Stimulated activated CD8-positive, alpha-beta memory T cell treated with anti-CD3 and anti-CD28 coated beads, Interleukin-12 subunit alpha, Interleukin-12 subunit beta, amount 100 ng/mL, for 24 hours (primary cell): ENCODE measurements at regions not wholly inside any gene's neighbourhood (a gene's known extent, or its start where the extent isn't known, plus 50 kb on each side); places are given as distances from the start of the nearest gene placed in this dataset.
"Not testable (repeated sequence)": the region's sequence is repeated elsewhere in the genome, so short reads cannot be mapped to it uniquely, and the experiment has no call there.

Source experiments
- DNase-seq: peaks from one replicate; pipeline ENCODE4 v3.0.0-alpha.2; 2020; ENCODE audit errors: extremely low read depth

DNA sequence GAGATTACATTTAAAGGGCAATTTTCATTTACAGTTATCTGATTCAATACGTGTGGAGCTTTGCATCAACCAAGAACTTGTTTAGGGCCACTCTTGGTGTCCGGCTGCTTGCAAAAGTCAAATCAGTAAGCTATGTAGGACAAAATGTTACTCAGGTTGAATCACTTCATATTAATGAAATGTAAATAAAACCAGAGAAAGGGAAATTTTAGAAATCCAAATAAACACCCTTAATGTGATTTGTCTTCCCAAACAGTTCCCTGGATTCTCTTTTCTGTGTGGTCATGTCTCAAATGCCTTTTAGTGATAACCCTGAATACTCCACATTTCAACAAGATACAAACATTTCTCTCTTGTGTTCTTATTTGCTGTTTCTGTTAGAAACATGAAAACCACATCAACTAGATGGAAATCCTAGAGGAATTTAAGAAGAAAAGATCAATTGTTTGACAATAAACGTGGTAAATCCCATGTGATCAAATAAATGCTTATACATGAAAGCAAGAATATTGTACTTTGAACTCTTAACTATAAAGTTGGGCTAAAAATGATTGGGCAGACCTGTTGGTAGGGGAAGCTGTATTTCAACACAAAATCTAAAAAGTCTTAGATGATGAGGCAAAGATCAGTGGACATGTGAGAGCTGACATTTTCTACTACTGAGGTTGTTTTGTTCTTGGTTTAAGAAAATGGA is 101.3 kb downstream of the CDC42EP3 start:
- DNase-seq, result no peak

- no peak for DNase-seq
Observed at GRCh38 chr2:37570773-37571586, 100.5 kb downstream of the CDC42EP3 start.

DNA sequence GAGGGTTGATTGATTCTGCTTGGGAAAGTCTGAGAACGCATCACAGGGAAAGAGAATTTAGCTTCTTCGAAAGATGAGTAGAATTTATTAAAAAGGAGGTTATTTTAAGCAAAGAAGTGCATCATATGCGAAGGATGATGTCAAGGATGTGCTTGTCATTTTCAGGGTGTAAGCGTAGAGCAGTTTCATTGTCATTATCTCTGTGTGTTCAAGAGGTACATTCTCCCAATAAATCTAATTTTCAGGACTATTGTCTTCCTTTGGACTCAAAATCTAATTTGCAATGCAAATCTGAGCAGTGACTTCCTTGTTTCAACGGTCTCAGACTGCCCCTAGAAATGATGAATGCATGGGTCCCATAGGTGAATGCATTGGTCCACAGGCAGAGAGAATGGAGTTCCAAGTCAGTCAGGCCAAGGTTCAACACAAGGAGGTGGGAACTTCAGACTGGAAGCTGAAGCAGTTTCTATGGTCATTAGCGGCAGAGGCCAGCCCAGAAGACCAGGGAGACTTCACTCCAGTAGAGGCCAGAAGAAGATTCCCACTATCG is 99.8 kb downstream of the CDC42EP3 start:
- no peak for DNase-seq

DNA sequence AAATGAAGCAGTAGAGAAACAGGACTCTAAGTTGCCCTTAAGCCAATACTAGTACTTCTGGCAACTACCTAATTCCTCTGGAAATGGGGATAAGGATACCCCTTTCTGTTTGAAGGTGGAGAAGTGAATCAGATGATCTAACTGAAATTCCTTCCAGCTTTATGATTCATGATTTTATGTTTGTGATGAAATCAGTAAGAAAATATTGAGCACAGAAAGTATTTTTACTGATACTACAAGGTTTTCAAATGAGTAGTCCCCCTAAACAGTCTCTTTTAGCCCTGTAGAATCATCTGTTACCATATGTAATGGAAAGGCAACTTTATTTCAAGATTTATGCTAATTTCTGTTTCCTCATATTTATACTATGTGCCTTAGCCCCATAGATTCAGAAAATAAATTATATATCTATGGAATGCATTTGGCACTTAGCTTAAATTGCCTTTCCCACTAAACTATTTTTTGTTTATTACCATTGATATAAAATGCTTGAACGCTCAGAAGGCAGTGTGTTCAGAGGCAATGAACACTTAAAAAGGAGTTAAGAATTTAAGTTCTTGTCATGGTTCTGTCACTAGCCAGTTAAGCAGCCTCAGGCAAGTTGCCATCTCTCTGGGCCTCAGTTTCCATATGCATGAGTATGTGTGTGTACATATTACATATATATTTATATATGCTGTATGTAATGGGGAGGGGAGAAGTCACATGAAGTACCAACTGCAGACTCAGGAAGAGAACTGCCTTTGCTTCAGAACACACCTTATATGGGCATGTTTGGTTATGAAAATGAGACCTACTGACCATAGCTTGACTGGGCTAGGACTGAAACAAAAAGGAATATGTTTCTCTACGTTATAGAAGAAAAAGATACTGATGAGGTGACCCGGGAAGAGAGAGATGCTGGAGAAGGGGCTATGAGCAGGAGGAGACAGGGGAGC is 97.7 kb downstream of the CDC42EP3 start:
- no peak for DNase-seq

GRCh38 chr2:37575780-37576179 is 95.7 kb downstream of the CDC42EP3 start:
- no peak for DNase-seq

DNA sequence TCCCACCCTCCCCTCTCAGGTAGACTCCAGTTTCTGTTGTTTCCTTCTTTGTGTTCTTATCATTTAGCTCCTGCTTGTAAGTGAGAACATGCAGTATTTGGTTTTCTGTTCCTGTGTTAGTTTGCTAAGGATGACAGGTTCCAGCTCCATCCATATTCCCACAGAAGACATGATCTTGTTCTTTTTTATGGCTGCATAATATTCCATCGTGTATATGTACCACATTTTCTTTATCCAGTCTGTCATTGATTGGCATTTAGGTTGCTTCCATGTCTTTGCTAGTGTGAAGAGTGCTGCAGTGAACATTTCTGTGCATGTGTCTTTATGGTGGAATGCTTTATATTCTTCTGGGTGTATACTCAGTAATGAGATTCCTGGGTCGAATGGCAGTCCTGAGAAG is 95.2 kb downstream of the CDC42EP3 start:
- DNase-seq, result not testable (repeated sequence)

GRCh38 chr2:37576831-37577230 is 94.6 kb downstream of the CDC42EP3 start:
- no peak for DNase-seq

GRCh38 chr2:37579192-37579713 is 92.2 kb downstream of the CDC42EP3 start:
- no peak for DNase-seq

GRCh38 chr2:37579949-37580348 is 91.5 kb downstream of the CDC42EP3 start:
- not testable (repeated sequence) for DNase-seq

DNA sequence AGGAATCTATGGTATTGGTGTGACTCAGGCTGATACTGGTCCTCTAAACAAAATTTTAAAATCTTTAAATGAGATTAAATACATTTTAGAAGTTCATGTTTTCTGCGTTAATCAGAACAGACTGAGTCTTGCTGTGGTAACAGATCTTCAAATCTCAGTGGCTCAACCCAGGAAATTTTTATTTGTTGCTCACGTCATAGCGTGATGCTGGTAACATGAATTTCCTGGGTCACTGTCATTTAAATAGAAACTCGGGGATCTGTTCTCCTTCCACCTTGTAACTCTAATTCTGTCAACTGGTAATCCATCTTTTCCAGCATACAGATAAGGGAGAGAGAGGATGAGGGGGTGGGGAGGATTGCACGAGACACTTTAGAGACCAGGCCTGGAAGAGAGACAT is 90.0 kb downstream of the CDC42EP3 start:
- no peak for DNase-seq

GRCh38 chr2:37582481-37583220 is 88.8 kb downstream of the CDC42EP3 start:
- DNase-seq, result no peak

DNA sequence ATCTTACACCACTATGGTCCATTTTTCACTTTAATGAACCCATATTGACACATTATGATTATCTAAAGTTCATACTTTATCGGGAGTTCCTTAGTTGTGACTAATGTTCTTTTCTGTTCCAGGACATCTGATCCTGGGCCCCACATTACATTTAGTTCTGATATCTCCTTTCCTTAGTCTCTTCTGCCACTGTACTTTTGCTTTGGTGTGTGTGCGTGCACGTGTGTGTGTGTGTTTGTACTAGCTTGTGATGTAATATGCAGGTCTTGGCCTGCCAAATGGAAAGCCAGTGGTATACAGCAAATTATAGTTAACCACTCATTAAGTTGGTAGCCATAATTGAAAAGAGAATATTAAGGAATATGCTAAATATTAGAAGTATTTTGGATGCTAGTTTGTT is 88.0 kb downstream of the CDC42EP3 start:
- no peak for DNase-seq

DNA sequence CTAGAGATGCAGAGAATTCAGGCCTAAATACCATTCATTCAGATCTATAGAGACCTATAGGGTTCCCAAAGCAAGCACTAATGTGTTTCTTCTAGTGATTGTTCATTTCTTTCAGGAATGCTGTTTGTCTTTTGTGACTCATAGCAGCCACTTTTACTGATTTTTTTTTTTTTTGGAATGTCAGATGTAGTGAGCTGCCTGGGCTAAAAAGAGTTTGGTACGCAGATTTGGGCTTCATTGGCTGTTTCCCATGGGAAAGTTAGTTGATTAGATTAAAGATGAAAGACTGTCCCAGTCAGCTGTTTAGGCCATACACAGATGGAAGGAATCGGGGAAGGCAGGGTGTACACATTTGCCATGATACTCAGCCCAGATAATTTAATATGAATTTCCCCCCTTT is 87.6 kb downstream of the CDC42EP3 start:
- no peak for DNase-seq

- DNase-seq, result no peak
Observed at GRCh38 chr2:37585295-37585908, 86.0 kb downstream of the CDC42EP3 start.

GRCh38 chr2:37585982-37586621 is 85.3 kb downstream of the CDC42EP3 start:
- peak; percentile 51 for DNase-seq

DNA sequence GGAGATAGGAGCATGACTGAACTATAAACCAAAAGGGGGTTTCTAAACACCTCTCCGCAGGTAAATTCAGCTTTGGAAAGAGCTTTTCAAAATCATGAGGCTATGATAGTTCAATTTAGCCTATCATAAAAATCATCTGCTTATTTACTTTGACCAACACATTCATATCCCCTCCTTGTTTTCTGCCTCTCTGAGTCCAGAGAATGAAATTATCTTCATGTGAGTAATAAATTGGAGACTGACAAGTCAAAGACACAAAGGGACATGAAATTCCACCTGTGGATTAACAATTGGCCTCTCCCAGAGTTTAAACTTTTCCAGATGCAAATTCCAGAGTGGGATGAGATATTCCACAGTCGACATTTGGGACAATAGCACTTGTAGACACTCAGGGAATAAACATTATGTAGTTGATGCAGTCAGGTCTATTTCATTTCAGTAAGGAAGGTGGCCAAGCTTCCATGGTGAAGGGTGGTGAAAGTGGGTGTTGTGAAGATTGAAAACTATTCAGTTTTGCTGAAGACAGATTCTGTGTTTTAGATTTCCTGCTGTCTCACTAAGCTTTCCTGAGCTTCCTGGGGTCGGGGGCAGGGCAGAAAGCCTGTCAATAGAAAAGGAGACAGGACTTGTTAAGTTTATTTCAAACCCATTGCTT is 84.7 kb downstream of the CDC42EP3 start:
- no peak for DNase-seq

GRCh38 chr2:37587817-37588216 is 83.6 kb downstream of the CDC42EP3 start:
- DNase-seq, result no peak

DNA sequence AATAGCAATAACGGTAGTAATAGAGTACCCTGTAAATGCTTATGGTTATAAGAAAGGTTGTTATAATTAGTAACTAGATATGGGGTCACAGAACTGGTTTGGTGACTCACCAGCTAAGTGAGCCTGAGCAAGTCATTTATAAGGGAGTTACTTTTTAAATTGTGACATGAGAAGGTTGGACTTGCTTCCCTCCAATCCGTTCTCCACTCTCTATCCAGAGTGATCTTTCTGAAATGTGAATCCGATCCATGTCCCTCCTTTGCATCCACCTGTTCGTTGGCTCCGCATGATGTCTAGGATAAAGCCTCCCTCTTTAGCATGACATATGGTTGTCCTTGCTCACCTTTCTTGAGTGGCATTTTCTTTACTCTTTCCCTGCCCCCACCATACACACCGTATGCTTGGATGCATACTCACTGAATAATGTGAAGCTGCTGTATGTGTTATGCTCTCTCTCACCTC is 83.1 kb downstream of the CDC42EP3 start:
- no peak for DNase-seq

GRCh38 chr2:37589298-37589697 is 82.1 kb downstream of the CDC42EP3 start:
- no peak for DNase-seq
